Lower lobe of right lung (tissue), 2 donors: ENCODE measurements at regions not wholly inside any gene's neighbourhood (a gene's known extent, or its start where the extent isn't known, plus 50 kb on each side); places are given as distances from the start of the nearest gene placed in this dataset.
"Not testable (repeated sequence)": the region's sequence is repeated elsewhere in the genome, so short reads cannot be mapped to it uniquely, and the experiment has no call there.

Source experiments
- ATAC-seq, 2 donors: fragments of 200-7000 bp; cut with Tn5 transposase; one replicate each; pipeline ENCODE4 v1.9.1; 2020 to 2022; ENCODE audit warnings: mild to moderate bottlenecking in 2 of 2, moderate library complexity in 2 of 2
- DNase-seq: peaks from one replicate; pipeline ENCODE4 v3.0.0-alpha.2; 2020
- H3K27ac ChIP-seq: fragments of 200-600 bp; one replicate; pipeline ENCODE4 v1.8.0; 2022
- H3K27me3 ChIP-seq: fragments of 200-600 bp; one replicate; pipeline ENCODE4 v1.8.0; 2022; ENCODE audit warnings: low read depth
- H3K36me3 ChIP-seq: fragments of 200-600 bp; one replicate; pipeline ENCODE4 v1.8.0; 2022; ENCODE audit warnings: mild to moderate bottlenecking
- H3K4me1 ChIP-seq: fragments of 200-600 bp; one replicate; pipeline ENCODE4 v1.8.0; 2022
- H3K4me3 ChIP-seq: fragments of 200-600 bp; one replicate; pipeline ENCODE4 v1.8.0; 2022; ENCODE audit warnings: mild to moderate bottlenecking
- H3K9me3 ChIP-seq: fragments of 200-600 bp; one replicate; pipeline ENCODE4 v1.8.0; 2022
- CTCF ChIP-seq: fragments of 200-600 bp; IDR thresholded peaks from one replicate; pipeline ENCODE4 v1.8.0; 2022; ENCODE audit warnings: antibody characterized with exemption, mild to moderate bottlenecking
- intact Hi-C: fragments of 100-400 bp; cut with DNase I; formaldehyde crosslinking; loops from one replicate; pipeline ENCODE4 v1.11.0; 2022
- donor health status: DM: no; HTN: yes; CAD: no; lungs with severe emphysema.

GRCh38 chr2:134009440-134009839 is 244.4 kb upstream of the MGAT5 start:
- Histone ChIP-seq H3K27me3 (no peaks in the 10 kb centered on the region), H3K4me1 (no peaks in the 10 kb centered on the region), H3K36me3 (no peaks in the 10 kb centered on the region), H3K9me3 (no peaks in the 10 kb centered on the region), H3K27ac (no peak overlapping the region), H3K4me3 (no peak overlapping the region)
- intact Hi-C loops = no loop called here
- no peak for DNase-seq
- no peak for TF ChIP-seq CTCF
- ATAC-seq = no peak

- ATAC-seq, H3K9me3 ChIP-seq, H3K36me3 ChIP-seq, H3K27ac ChIP-seq, intact Hi-C loops, H3K4me3 ChIP-seq, H3K4me1 ChIP-seq, H3K27me3 ChIP-seq, DNase-seq: not testable (repeated sequence)
Observed at GRCh38 chr2:134009906-134010305, 244.0 kb upstream of the MGAT5 start.

GRCh38 chr2:134011936-134012586 is 241.8 kb upstream of the MGAT5 start:
- no peak for TF ChIP-seq CTCF
- intact Hi-C loops = no loop called here
- DNase-seq = no peak

GRCh38 chr2:134014196-134014960 is 239.5 kb upstream of the MGAT5 start:
- H3K36me3 ChIP-seq = no peaks in the 10 kb centered on the region
- ATAC-seq (no peak), DNase-seq (no peak)
- H3K4me3 ChIP-seq = no peak overlapping the region
- no peaks in the 10 kb centered on the region for H3K4me1 ChIP-seq
- no peak overlapping the region for H3K27ac ChIP-seq
- no peaks in the 10 kb centered on the region for H3K27me3 ChIP-seq
- no peaks in the 10 kb centered on the region for H3K9me3 ChIP-seq
- no peak for TF ChIP-seq CTCF
- intact Hi-C loops = no loop called here

More at GRCh38 chr2:134011936-134012586, 241.8 kb upstream of the MGAT5 start:
- Histone ChIP-seq H3K27ac (no peak overlapping the region), H3K4me3 (no peak overlapping the region), H3K4me1 (no peaks in the 10 kb centered on the region), H3K27me3 (no peaks in the 10 kb centered on the region), H3K36me3 (no peaks in the 10 kb centered on the region), H3K9me3 (no peaks in the 10 kb centered on the region)
- ATAC-seq = no peak

- Histone ChIP-seq H3K27ac (no peak overlapping the region), H3K4me1 (no peaks in the 10 kb centered on the region), H3K27me3 (no peaks in the 10 kb centered on the region), H3K4me3 (no peak overlapping the region), H3K36me3 (no peaks in the 10 kb centered on the region), H3K9me3 (no peaks in the 10 kb centered on the region)
- DNase-seq (no peak), ATAC-seq (no peak)
- TF ChIP-seq CTCF = no peak
- intact Hi-C loops = no loop called here
Observed at GRCh38 chr2:134019871-134020270, 234.0 kb upstream of the MGAT5 start.

GRCh38 chr2:134020608-134021007 is 233.3 kb upstream of the MGAT5 start:
- ATAC-seq (no peak), DNase-seq (no peak)
- TF ChIP-seq CTCF = no peak
- Histone ChIP-seq H3K36me3 (no peaks in the 10 kb centered on the region), H3K9me3 (no peaks in the 10 kb centered on the region), H3K27me3 (no peaks in the 10 kb centered on the region), H3K4me3 (no peak overlapping the region), H3K4me1 (no peaks in the 10 kb centered on the region), H3K27ac (no peak overlapping the region)
- intact Hi-C loops = no loop called here
